Progenitor cell of endocrine pancreas (in vitro differentiated cells): ENCODE measurements at regions not wholly inside any gene's neighbourhood (a gene's known extent, or its start where the extent isn't known, plus 50 kb on each side); places are given as distances from the start of the nearest gene placed in this dataset.

Experiments
- DNase-seq: peaks from one replicate; pipeline ENCODE4 v3.0.0; 2021; ENCODE audit warnings: low spot score; ENCODE audit not compliant: unreplicated experiment
- H3K27ac Mint-ChIP-seq: 2 replicates; pipeline ENCODE4 v1.8.0; 2021; ENCODE audit warnings: mild to moderate bottlenecking, moderate library complexity, mixed read lengths
- H3K27me3 Mint-ChIP-seq: 2 replicates; pipeline ENCODE4 v1.8.0; 2021; ENCODE audit warnings: mixed read lengths
- H3K36me3 Mint-ChIP-seq: 2 replicates; pipeline ENCODE4 v1.8.0; 2022; ENCODE audit warnings: mixed read lengths; ENCODE audit not compliant: insufficient read depth
- H3K4me1 Mint-ChIP-seq: 2 replicates; pipeline ENCODE4 v1.8.0; 2021; ENCODE audit warnings: low read depth, mixed read lengths
- H3K4me3 Mint-ChIP-seq: 2 replicates; pipeline ENCODE4 v1.8.0; 2021; ENCODE audit warnings: low read depth, mild to moderate bottlenecking, moderate library complexity, mixed read lengths
- H3K9me3 Mint-ChIP-seq: 2 replicates; pipeline ENCODE4 v1.8.0; 2021; ENCODE audit warnings: low read depth, mixed read lengths
- CTCF ChIP-seq: fragments of 200-600 bp; sonication (generic); IDR thresholded peaks from one replicate; pipeline ENCODE4 v1.5.0; 2021; ENCODE audit warnings: antibody characterized with exemption, mild to moderate bottlenecking; ENCODE audit not compliant: unreplicated experiment

- Mint-ChIP-seq H3K27ac (no peak overlapping the region), H3K9me3 (peaks cover 54% of the 10 kb centered on the region), H3K4me3 (no peak overlapping the region), H3K4me1 (no peaks in the 10 kb centered on the region), H3K36me3 (peaks cover 3% of the 10 kb centered on the region), H3K27me3 (no peaks in the 10 kb centered on the region)
- TF ChIP-seq CTCF, result no peak
- no peak for DNase-seq
Measured at GRCh38 chr12:38124247-38125012, 192.1 kb upstream of the ALG10B start.

DNA sequence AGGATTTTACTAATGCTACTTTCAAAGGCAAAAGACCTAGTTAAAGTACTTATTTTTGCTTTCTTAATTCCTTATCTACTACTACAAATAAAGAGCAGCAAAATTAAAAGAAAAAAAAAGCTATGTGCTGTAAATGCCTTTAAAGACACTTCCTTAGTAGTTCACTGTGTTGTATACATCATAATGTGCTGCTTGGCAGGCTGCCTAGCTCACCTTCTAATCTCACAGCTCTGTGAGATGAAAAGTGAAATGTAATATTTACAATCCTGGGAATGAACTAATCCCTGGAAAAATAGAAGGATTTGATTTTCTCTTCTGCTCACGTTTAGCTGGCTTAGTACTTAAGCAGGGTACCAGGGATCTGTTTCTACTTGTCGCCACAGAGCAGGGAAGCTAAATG lies 184.4 kb upstream of the ALG10B start:
- Mint-ChIP-seq H3K9me3 (peaks cover 49% of the 10 kb centered on the region), H3K36me3 (no peaks in the 10 kb centered on the region), H3K27me3 (no peaks in the 10 kb centered on the region), H3K27ac (no peak overlapping the region), H3K4me1 (no peaks in the 10 kb centered on the region), H3K4me3 (no peak overlapping the region)
- no peak for DNase-seq
- TF ChIP-seq CTCF, result no peak

DNA sequence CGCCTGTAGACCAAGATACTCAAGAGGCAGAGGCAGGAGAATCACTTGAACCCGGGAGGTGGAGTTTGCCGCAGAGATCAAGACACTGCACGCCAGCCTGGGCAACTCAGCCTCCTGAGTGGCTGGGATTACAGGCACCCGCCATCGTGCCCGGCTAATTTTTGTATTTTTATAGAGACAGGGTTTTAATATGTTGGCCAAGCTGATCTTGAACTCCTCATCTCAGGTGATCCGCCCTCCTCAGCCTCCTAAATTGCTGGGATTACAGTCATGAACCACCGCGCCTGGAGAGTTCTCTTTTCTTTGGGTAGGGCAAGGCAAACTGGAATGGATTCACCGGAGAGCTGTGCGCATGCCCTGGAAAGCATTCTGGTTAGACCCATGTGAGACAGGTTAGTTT lies 179.3 kb upstream of the ALG10B start:
- H3K9me3 Mint-ChIP-seq, result peaks cover 31% of the 10 kb centered on the region
- no peaks in the 10 kb centered on the region for H3K4me1 Mint-ChIP-seq

GRCh38 chr12:38137716-38138115 lies 178.9 kb upstream of the ALG10B start:
- H3K9me3 Mint-ChIP-seq, result peaks cover 30% of the 10 kb centered on the region
- no peaks in the 10 kb centered on the region for H3K4me1 Mint-ChIP-seq
- DNase-seq, result no peak

More for the DNA sequence above, 179.3 kb upstream of the ALG10B start:
- Mint-ChIP-seq H3K27me3 (no peaks in the 10 kb centered on the region), H3K36me3 (no peaks in the 10 kb centered on the region), H3K4me3 (no peak overlapping the region), H3K27ac (no peak overlapping the region)
- no peak for DNase-seq
- TF ChIP-seq CTCF, result no peak

More at GRCh38 chr12:38137716-38138115, 178.9 kb upstream of the ALG10B start:
- no peak overlapping the region for H3K27ac Mint-ChIP-seq
- H3K27me3 Mint-ChIP-seq, result no peaks in the 10 kb centered on the region
- H3K4me3 Mint-ChIP-seq, result no peak overlapping the region
- TF ChIP-seq CTCF, result no peak
- H3K36me3 Mint-ChIP-seq, result no peaks in the 10 kb centered on the region
